Sigmoid colon (tissue), 4 donors: ENCODE measurements at regions not wholly inside any gene's neighbourhood (a gene's known extent, or its start where the extent isn't known, plus 50 kb on each side); places are given as distances from the start of the nearest gene placed in this dataset.

Experiments used
- EP300 ChIP-seq, 4 donors: sonication (generic); formaldehyde crosslinking; IDR thresholded peaks; one replicate each; pipeline ENCODE4 v1.6.1; 2017; ENCODE audit warnings: antibody characterized with exemption in 4 of 4
- POLR2A ChIP-seq, 2 donors: fragments of 450-650 bp; IDR thresholded peaks; one replicate each; pipeline ENCODE4 v1.6.1; 2016; ENCODE audit warnings: antibody characterized with exemption in 2 of 2, mild to moderate bottlenecking in 2 of 2, moderate library complexity in 2 of 2
- POLR2AphosphoS5 ChIP-seq, 4 donors: sonication (generic); formaldehyde crosslinking; IDR thresholded peaks; one replicate each; pipeline ENCODE4 v1.6.1; 2017; ENCODE audit warnings: antibody characterized with exemption in 4 of 4
- TF ChIP-seq, protein P1 (sequence below), 4 experiments: fragments of 450-650 bp in 3 of 4; fragments of 200-600 bp in 1 of 4; IDR thresholded peaks; one replicate each; pipeline ENCODE4 v1.5.1; 2016 to 2019; ENCODE audit warnings: antibody characterized with exemption in 4 of 4, mild to moderate bottlenecking in 3 of 4, moderate library complexity in 2 of 4

DNA sequence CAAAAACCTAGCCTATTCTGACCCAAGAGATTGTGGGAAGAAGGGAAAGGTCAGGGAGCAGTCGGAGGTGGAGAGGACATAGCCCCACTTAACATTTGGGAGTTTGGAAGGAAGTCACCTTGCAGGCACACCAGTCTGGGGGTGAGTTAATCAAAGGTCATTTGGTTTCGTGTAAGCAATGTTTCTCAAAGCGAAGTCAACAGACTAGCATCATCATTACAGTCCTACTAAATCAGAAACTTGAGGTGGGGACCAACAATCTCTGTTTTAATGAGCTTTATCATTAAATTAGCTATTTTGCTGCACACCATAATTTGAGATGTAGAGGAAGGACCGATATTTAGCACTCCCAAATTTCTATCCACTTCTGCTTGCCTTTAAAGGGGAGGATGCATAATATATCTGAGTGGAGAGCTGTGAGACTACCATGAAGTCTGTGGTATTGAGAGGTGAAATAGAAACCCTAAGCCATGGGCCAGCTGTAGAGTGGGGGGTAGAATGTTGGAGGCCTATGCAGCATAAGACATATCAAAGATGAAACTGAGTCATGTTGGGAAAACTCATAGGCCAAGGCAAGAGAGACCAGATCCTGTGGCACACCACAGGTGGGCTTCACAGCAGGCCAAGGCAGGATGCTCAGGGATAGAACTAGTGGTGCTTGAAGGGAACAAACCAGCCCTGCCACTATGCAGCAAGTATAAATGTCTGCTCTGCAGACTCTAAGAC lies 141.7 kb upstream of the ANKFN1 start:
- TF ChIP-seq, protein P1, sequence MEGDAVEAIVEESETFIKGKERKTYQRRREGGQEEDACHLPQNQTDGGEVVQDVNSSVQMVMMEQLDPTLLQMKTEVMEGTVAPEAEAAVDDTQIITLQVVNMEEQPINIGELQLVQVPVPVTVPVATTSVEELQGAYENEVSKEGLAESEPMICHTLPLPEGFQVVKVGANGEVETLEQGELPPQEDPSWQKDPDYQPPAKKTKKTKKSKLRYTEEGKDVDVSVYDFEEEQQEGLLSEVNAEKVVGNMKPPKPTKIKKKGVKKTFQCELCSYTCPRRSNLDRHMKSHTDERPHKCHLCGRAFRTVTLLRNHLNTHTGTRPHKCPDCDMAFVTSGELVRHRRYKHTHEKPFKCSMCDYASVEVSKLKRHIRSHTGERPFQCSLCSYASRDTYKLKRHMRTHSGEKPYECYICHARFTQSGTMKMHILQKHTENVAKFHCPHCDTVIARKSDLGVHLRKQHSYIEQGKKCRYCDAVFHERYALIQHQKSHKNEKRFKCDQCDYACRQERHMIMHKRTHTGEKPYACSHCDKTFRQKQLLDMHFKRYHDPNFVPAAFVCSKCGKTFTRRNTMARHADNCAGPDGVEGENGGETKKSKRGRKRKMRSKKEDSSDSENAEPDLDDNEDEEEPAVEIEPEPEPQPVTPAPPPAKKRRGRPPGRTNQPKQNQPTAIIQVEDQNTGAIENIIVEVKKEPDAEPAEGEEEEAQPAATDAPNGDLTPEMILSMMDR (IDR thresholded peaks at IDR 0.05), result no peak
- TF ChIP-seq EP300 (IDR thresholded peaks at IDR 0.05), result no peak
- TF ChIP-seq POLR2A (IDR thresholded peaks at IDR 0.05), result no peak
- TF ChIP-seq POLR2AphosphoS5 (IDR thresholded peaks at IDR 0.05), result no peak
